RWPE2 (cell line): ENCODE measurements at regions not wholly inside any gene's neighbourhood (a gene's known extent, or its start where the extent isn't known, plus 50 kb on each side); places are given as distances from the start of the nearest gene placed in this dataset.

ENCODE experiments used
- ATAC-seq: fragments of 200-7000 bp; cut with Tn5 transposase; 3 replicates; pipeline ENCODE4 v1.9.1; 2021; ENCODE audit warnings: low read depth
- DNase-seq: peaks from one replicate; pipeline ENCODE4 v3.0.0-alpha.2; 2020; ENCODE audit warnings: low spot score
- H3K27ac ChIP-seq: fragments of 450-650 bp; 2 replicates; pipeline ENCODE4 v1.5.1; 2017; ENCODE audit warnings: mild to moderate bottlenecking; ENCODE audit not compliant: poor library complexity, severe bottlenecking
- H3K27me3 ChIP-seq: fragments of 250-450 bp; sonication (Bioruptor Pico); 2 replicates; pipeline ENCODE4 v1.5.1; 2021; ENCODE audit warnings: mild to moderate bottlenecking, moderate library complexity; ENCODE audit not compliant: insufficient read depth, poor library complexity, severe bottlenecking
- H3K36me3 ChIP-seq: fragments of 250-450 bp; sonication (Bioruptor Pico); 2 replicates; pipeline ENCODE4 v1.5.1; 2020; ENCODE audit warnings: low read depth, mild to moderate bottlenecking, moderate library complexity
- H3K4me1 ChIP-seq: fragments of 250-450 bp; sonication (Bioruptor Pico); 2 replicates; pipeline ENCODE4 v1.5.1; 2021; ENCODE audit warnings: mild to moderate bottlenecking, moderate library complexity; ENCODE audit not compliant: insufficient read depth, poor library complexity, severe bottlenecking
- H3K4me3 ChIP-seq: fragments of 250-450 bp; sonication (Bioruptor Pico); 2 replicates; pipeline ENCODE4 v1.5.1; 2021; ENCODE audit warnings: mild to moderate bottlenecking, moderate library complexity; ENCODE audit not compliant: severe bottlenecking
- H3K9me3 ChIP-seq: fragments of 250-450 bp; sonication (Bioruptor Pico); 2 replicates; pipeline ENCODE4 v1.5.1; 2021; ENCODE audit warnings: mild to moderate bottlenecking, moderate library complexity; ENCODE audit not compliant: severe bottlenecking
- CTCF ChIP-seq: fragments of 450-650 bp; IDR thresholded peaks from one replicate; pipeline ENCODE4 v1.5.1; 2017; ENCODE audit warnings: mild to moderate bottlenecking, moderate library complexity; ENCODE audit not compliant: poor library complexity, severe bottlenecking

DNA sequence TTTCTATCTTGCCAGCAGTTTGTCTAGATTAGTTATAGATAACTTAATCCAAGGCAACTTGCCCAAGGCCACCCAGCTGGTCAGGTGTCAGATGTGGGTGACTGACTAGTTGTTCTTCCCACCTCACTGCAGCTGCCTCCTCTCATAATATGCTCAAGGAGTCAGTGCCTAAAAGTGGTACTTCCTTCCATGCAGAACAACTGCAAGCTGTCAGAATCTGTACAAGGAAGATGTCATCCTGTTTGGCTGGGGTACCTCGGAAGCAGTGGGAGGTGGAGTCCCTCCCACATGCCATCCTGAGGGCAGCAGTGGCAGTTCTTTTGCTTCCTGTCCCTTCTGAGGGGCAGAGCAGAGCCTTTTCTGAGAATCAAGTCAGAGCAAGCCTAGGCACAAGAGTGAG, 193.2 kb upstream of the RFC3 start:
- no peaks in the 10 kb centered on the region for H3K27me3 ChIP-seq
- no peaks in the 10 kb centered on the region for H3K4me1 ChIP-seq
- H3K4me3 ChIP-seq, result no peak overlapping the region
- H3K9me3 ChIP-seq, result no peaks in the 10 kb centered on the region
- no peak for DNase-seq
- no peak overlapping the region for H3K27ac ChIP-seq
- no peaks in the 10 kb centered on the region for H3K36me3 ChIP-seq
- no peak for TF ChIP-seq CTCF
- no peak for ATAC-seq

DNA sequence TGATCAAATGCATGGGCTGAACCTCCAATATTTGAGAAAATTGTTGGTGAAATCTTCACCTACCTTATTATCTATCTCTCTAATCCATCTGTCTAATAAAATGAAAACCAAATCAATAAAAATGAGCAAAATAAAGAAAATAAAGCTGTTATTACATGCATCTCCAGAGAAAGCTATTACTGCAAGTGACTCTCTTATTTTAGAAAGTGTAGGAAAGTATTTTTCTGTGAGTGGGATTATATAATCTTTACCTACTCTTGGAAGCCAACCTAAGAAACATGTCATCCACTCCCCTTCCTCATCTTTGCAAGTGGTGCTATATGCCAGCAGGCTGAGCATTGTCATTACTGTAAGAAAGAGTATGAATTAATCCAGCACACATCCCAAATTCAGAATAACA, 191.5 kb upstream of the RFC3 start:
- DNase-seq (no peak), ATAC-seq (no peak)
- Histone ChIP-seq H3K36me3 (no peaks in the 10 kb centered on the region), H3K4me3 (no peak overlapping the region), H3K4me1 (no peaks in the 10 kb centered on the region), H3K27ac (no peak overlapping the region), H3K27me3 (no peaks in the 10 kb centered on the region), H3K9me3 (no peaks in the 10 kb centered on the region)
- no peak for TF ChIP-seq CTCF

- no peak overlapping the region for H3K27ac ChIP-seq
- peaks cover 12% of the 10 kb centered on the region for H3K4me1 ChIP-seq
- ATAC-seq (no peak), DNase-seq (no peak)
- H3K4me3 ChIP-seq, result no peak overlapping the region
- no peak for TF ChIP-seq CTCF
- H3K36me3 ChIP-seq, result no peaks in the 10 kb centered on the region
- H3K9me3 ChIP-seq, result no peaks in the 10 kb centered on the region
- no peaks in the 10 kb centered on the region for H3K27me3 ChIP-seq
These were observed 189.3 kb upstream of the RFC3 start for GRCh38 chr13:33628662-33629061.

- H3K27ac ChIP-seq, result no peak overlapping the region
- no peak for TF ChIP-seq CTCF
- no peaks in the 10 kb centered on the region for H3K36me3 ChIP-seq
- H3K4me3 ChIP-seq, result no peak overlapping the region
- DNase-seq (no peak), ATAC-seq (no peak)
- H3K27me3 ChIP-seq, result no peaks in the 10 kb centered on the region
- H3K4me1 ChIP-seq, result peaks cover 20% of the 10 kb centered on the region
- no peaks in the 10 kb centered on the region for H3K9me3 ChIP-seq
These were observed 188.2 kb upstream of the RFC3 start for GRCh38 chr13:33629605-33630360.
